ENCODE measurements at regions not wholly inside any gene's neighbourhood (a gene's known extent, or its start where the extent isn't known, plus 50 kb on each side); places are given as distances from the start of the nearest gene placed in this dataset.

DNA sequence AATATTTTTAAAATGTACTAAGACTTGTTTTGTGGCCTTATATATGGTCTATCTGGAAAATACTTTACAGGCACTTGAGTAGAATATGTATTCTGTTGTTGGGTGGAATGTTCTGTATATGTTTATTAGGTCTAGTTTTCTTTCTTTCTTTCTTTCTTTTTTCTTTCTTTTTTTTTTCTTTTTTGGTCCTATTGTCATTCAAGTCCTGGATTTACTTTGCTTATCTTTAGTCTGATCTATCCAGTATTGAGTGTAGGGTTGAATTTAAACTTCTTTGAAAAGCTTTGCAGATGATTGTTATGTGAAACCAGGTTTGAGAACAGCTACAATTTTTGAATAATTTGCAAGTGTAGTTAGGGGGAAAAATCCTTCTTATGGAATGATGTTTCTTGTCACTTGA, 67.1 kb upstream of the GRIK2 start:
- no peak for DNase-seq

DNA sequence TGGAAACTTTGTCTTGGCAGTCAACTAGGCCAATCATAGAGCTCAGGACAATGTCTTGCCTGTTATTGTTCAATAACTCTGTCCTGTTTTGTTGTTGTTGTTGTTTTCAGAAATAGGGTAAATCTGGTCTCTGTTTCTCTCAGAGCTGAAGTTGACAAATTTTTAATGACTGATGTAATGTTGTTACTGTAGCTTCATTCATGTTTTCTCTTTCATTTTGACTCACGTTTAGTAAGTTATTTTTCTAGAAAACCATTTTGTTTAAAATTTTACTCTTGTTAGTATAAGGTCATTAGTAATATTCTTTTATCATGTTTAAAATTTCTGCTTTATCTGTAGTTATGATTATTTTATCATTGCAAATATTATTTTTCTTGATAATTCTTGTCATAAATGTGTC, 51.6 kb upstream of the GRIK2 start:
- no peak for DNase-seq

Data from DMS153 (cell line).